ENCODE measurements at regions not wholly inside any gene's neighbourhood (a gene's known extent, or its start where the extent isn't known, plus 50 kb on each side); places are given as distances from the start of the nearest gene placed in this dataset.

DNA sequence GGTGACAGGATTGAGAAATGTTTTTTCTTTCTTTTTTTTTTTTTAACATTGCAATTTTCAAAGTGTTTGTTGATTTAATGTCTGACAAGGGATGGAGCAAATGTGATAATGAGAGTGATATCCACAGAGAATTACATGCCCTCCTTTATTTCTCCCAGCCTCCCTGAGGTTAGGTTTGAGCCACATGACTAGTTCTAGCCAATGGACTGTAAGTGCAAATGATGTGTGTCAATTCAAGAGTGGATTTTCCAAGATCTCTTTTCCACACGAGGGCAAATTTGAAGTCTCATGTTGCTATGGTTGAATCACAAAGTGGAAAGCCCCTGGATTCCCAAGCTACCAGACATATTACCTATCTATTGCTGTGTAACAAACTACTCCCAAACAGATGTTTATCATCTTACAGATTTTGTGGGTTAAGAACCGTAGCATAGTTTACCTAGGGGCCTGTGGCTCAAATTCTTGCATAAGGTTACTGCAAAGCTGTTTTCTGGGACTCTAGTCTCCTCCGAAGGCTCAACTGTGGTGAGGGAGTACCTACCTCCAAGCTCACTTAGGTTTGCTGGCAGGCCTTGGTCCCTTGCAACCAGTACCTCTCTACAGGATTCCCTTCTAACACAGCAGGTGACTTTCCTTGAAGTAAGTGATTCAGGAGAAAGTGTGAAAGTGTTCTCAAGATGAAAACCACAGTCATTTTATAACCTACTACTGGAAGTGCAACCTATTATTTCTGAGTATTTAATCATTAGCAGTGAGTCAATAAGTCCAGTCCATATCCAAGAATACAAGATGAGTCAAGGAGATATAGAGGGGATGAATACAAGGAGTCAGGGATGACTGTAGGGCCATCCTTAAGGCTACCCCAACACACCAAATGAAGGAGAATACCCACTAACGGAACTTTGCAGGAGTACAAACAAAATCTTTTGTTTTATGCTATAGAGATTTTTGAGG, 533.6 kb downstream of the PTPRC start:
- peak; percentile 62 for ATAC-seq
- no peak overlapping the region for H3K4me3 Mint-ChIP-seq
- H3K36me3 Mint-ChIP-seq (ENCODE audit: low read depth) = no peaks in the 10 kb centered on the region
- DNase-seq = no peak
- no peaks in the 10 kb centered on the region for H3K27me3 Mint-ChIP-seq
- H3K27ac Mint-ChIP-seq = peak overlapping the region; percentile 62
- no peaks in the 10 kb centered on the region for H3K9me3 Mint-ChIP-seq
- peaks cover 50% of the 10 kb centered on the region for H3K4me1 Mint-ChIP-seq

DNA sequence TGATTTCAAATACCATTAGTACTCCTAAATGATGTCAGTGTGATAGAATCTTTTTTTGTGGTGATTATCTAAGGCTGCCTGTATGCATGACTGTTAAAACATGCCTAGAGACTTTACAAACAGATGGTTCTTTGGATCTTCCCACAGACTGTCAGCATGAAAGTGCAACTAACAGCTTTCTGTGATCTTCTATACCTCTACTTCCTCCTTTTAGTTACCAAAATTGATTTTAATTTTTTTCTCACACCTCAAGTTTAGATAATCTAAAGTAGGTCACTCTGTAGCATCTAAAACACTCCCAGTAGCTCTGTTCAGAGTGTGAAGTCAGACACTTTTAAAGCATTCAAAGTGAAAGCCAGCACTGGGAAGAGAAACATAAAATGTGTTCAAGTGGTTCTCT, 534.5 kb downstream of the PTPRC start:
- Mint-ChIP-seq H3K27me3 (no peaks in the 10 kb centered on the region), H3K4me1 (peaks cover 49% of the 10 kb centered on the region), H3K9me3 (no peaks in the 10 kb centered on the region), H3K4me3 (no peak overlapping the region), H3K36me3 (ENCODE audit: low read depth) (no peaks in the 10 kb centered on the region), H3K27ac (peak overlapping the region; percentile 62)
- ATAC-seq (peak; percentile 86), DNase-seq (no peak)

DNA sequence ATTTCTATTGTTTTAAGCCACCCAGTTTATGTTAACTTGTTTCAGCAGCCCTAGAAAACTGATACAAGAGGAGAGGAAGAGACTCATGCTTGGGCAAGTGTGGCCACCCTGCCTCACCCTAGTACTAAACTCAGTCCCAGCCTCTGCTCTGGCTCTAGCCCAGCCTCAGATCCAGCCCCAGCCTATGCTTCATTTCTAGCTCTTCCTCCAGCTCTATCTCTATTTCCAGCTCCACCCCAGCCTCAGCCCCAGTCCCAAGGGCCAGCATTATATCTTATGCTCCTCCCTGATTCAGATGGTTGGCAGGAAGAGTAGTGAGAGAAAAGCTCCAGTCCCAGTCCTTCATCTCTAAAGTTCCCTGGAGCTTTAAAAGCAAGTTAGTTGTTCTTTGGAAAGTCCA, 535.5 kb downstream of the PTPRC start:
- no peak overlapping the region for H3K4me3 Mint-ChIP-seq
- H3K27me3 Mint-ChIP-seq = no peaks in the 10 kb centered on the region
- DNase-seq (no peak), ATAC-seq (no peak)
- H3K27ac Mint-ChIP-seq = peak overlapping the region; percentile 20
- H3K4me1 Mint-ChIP-seq = peaks cover 42% of the 10 kb centered on the region
- no peaks in the 10 kb centered on the region for H3K36me3 Mint-ChIP-seq (ENCODE audit: low read depth)
- H3K9me3 Mint-ChIP-seq = no peaks in the 10 kb centered on the region

DNA sequence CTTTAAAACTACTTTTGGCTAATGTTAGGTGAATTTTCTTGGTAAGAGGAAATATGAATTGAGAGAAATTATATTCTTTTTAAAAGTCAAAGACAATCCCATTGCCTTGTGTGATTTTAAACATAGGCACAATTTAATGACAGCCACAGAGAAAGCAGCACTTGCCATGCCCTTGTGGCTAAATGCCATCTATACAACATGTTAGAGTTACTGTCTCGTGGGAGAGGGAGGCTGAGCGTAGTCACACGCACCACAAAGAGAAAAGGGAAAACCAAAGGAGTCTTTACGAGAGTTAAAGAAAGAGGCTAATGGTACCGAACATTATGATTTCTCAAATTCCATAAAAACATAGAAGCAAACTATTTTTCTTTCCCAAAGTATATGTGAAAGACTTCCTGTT, 537.9 kb downstream of the PTPRC start:
- Mint-ChIP-seq H3K9me3 (no peaks in the 10 kb centered on the region), H3K4me1 (peaks cover 30% of the 10 kb centered on the region), H3K27me3 (peaks cover 1% of the 10 kb centered on the region), H3K27ac (no peak overlapping the region), H3K4me3 (no peak overlapping the region), H3K36me3 (ENCODE audit: low read depth) (no peaks in the 10 kb centered on the region)
- DNase-seq (no peak), ATAC-seq (no peak)

DNA sequence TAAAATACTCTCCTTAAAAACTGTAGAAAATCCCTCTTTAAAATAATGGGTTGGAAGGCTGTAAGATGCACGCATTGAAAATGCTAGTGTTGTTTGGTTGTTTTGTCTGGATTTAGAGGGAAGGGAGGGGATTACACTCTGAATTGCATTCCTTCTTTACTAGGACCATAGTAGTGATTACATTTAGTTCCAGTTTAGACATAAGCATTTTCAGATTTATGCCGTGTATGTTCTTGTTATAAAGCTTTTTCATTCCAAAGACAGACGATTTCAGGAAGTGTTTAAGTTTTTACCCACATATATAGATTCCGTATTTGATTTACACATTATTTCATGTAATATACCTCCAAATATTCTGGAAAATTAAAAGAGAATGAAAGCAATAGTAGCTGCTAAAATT, 538.4 kb downstream of the PTPRC start:
- Mint-ChIP-seq H3K9me3 (no peaks in the 10 kb centered on the region), H3K4me1 (peaks cover 30% of the 10 kb centered on the region), H3K27ac (no peak overlapping the region), H3K27me3 (peaks cover 1% of the 10 kb centered on the region), H3K36me3 (ENCODE audit: low read depth) (no peaks in the 10 kb centered on the region), H3K4me3 (no peak overlapping the region)
- DNase-seq (no peak), ATAC-seq (no peak)

DNA sequence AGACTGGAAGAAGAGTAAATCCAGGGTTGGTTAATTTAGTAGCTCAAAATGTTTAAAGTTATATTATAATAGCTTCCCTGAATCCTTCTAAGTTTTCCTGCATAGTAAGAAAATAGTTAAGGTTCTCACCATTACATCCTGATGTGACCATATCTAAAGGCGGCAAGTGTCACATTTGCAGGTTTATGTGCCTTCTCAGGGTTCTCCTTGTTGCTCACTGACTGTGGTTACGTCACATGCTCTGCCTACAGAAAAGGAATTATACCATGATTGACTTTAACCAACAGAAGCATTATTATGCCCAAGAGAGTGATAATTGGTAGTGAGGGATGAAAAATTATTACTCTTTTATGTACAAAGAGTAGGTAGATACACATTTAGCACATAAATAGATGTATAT, 539.8 kb downstream of the PTPRC start:
- Mint-ChIP-seq H3K36me3 (ENCODE audit: low read depth) (no peaks in the 10 kb centered on the region), H3K27me3 (peaks cover 1% of the 10 kb centered on the region), H3K27ac (no peak overlapping the region), H3K4me1 (peaks cover 17% of the 10 kb centered on the region), H3K9me3 (no peaks in the 10 kb centered on the region), H3K4me3 (no peak overlapping the region)
- DNase-seq = no peak
- ATAC-seq = no peak

DNA sequence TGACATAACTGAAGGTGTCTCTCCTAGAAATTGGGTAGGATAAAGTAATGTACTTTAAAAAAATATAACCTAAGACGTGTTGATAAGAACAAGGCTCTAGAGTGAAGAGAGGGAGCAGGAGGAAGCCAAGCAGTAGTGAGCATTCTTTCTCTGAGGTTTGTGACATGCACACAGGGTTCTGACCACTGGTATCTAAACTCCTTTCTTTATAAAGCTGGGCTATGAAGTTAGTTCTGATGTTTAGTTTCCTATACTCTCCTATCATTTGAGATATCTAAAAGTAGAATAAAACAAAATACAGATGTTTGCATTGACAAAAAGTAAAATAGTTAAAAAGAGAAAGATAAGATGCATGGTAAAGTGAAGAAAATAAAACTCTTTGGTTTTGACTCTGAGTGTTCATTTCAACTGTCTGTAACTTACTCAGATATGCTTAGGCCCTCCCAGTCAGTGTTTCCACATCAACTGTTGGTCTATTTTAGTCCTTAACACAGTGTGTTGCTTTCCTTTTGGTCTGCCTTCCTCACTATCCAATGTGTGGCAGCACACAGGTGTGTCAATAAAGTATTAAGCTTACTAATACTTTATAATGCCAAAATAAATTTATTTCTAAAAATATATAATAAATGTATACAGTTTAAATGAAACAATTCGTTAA, 543.5 kb downstream of the PTPRC start:
- Mint-ChIP-seq H3K4me1 (peaks cover 9% of the 10 kb centered on the region), H3K27ac (peak overlapping the region; percentile 52), H3K27me3 (peaks cover 1% of the 10 kb centered on the region), H3K4me3 (no peak overlapping the region), H3K36me3 (ENCODE audit: low read depth) (no peaks in the 10 kb centered on the region), H3K9me3 (no peaks in the 10 kb centered on the region)
- DNase-seq (no peak), ATAC-seq (peak; percentile 65)

DNA sequence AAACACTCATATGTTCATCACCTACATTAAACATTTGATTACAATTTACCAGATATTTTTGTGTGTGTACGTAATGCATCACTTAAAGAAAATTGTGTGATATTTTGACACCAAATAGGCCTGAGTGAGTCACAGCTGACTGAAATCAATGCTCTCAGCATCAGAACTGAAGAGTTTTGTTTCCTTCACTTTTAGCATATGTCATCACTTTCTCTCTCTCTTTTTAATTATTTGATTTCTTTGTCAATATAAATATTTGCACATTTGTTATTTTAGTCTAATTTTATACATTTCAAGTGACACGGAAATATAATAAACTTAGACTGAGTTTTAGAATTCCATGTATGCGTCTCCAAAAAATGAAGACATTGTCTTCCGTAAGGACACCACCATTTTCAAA, 545.3 kb downstream of the PTPRC start:
- peaks cover 9% of the 10 kb centered on the region for H3K4me1 Mint-ChIP-seq
- peaks cover 1% of the 10 kb centered on the region for H3K27me3 Mint-ChIP-seq
- ATAC-seq = no peak
- no peak for DNase-seq
- H3K27ac Mint-ChIP-seq = no peak overlapping the region
- H3K4me3 Mint-ChIP-seq = no peak overlapping the region
- H3K9me3 Mint-ChIP-seq = no peaks in the 10 kb centered on the region
- no peaks in the 10 kb centered on the region for H3K36me3 Mint-ChIP-seq (ENCODE audit: low read depth)

DNA sequence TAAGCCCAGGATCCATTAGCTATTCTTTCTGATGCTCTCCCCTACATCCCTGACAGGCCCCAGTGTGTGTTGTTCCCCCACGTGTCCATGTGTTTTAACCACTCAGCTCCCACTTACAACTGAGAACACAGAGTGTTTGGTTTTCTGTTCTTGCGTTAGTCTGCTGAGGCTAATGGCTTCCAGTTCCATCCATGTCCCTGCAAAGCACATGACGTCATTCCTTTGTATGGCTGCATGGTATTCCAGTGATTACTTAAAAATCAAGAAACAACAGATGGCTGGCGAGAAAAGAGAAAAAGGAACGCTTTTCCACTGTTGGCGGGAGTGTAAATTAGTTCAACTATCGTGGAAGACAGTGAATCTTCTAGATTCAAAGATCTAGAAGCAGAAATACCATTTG, 556.0 kb downstream of the PTPRC start:
- DNase-seq (no peak), ATAC-seq (no peak)

DNA sequence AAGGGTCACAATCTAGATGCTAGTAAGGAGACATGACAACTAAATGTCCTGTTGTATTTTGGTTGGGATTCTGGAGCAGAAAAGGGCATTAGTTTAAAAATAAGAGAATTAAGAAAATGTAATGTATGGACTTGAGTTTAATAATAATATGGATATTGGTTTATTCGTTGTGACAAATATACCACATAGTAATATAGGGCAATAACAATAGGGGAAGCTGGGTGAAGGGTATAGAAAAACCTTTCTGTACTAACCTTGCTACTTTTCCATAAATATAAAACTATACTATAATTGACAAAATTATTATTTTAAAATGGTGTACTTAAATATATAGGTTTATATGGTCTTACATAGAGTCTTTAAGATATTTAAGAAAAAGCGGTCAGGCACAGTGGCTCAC, 558.9 kb downstream of the PTPRC start:
- DNase-seq (no peak), ATAC-seq (no peak)
- Mint-ChIP-seq H3K4me3 (no peak overlapping the region), H3K9me3 (no peaks in the 10 kb centered on the region), H3K36me3 (ENCODE audit: low read depth) (no peaks in the 10 kb centered on the region), H3K27me3 (no peaks in the 10 kb centered on the region), H3K27ac (no peak overlapping the region), H3K4me1 (no peaks in the 10 kb centered on the region)

More for the DNA sequence above, 556.0 kb downstream of the PTPRC start:
- Mint-ChIP-seq H3K27me3 (no peaks in the 10 kb centered on the region), H3K9me3 (no peaks in the 10 kb centered on the region), H3K4me3 (no peak overlapping the region), H3K4me1 (no peaks in the 10 kb centered on the region), H3K36me3 (ENCODE audit: low read depth) (no peaks in the 10 kb centered on the region), H3K27ac (no peak overlapping the region)

DNA sequence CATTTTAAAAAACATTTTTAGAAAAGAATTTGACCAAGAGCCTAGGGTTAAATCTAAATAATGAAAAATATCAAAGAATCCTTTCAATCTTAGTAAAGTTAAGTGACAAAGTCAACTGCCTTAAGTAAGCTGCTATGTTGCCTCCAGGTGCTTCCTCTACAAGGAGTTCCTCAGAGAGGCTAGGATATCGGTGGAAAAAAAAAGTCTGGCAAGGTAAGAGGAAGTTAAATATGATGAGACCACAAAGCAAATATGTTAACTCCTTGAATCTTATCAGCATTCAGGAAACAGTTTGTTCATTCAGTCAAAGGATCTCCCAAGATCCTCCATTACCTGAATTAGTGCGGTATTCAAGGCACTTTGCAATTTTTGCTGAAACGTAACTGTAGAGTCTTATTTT, 563.5 kb downstream of the PTPRC start:
- Mint-ChIP-seq H3K4me3 (no peak overlapping the region), H3K36me3 (ENCODE audit: low read depth) (no peaks in the 10 kb centered on the region), H3K9me3 (no peaks in the 10 kb centered on the region), H3K4me1 (no peaks in the 10 kb centered on the region), H3K27ac (no peak overlapping the region), H3K27me3 (no peaks in the 10 kb centered on the region)
- DNase-seq = no peak
- ATAC-seq = no peak

DNA sequence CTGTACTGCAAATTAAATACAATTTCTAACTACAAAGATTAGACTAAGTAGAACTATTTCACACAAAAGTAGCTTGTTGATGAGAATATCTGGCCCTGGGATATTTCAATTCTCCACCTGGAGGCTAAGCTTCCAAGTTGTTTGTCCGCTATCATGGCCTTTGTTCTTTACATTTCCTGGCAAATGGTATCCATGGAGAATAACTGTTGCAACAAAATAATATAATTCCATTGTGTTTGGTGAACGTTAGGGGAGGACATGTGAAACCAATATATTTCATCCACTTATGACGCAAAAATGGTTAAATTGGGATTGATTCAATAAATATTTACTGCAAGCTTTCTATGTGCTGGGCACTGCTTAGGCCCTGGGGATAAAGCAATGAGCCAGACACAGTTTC, 565.4 kb downstream of the PTPRC start:
- Mint-ChIP-seq H3K27ac (no peak overlapping the region), H3K4me3 (no peak overlapping the region), H3K27me3 (no peaks in the 10 kb centered on the region), H3K9me3 (no peaks in the 10 kb centered on the region), H3K4me1 (no peaks in the 10 kb centered on the region), H3K36me3 (ENCODE audit: low read depth) (no peaks in the 10 kb centered on the region)
- DNase-seq (no peak), ATAC-seq (no peak)

DNA sequence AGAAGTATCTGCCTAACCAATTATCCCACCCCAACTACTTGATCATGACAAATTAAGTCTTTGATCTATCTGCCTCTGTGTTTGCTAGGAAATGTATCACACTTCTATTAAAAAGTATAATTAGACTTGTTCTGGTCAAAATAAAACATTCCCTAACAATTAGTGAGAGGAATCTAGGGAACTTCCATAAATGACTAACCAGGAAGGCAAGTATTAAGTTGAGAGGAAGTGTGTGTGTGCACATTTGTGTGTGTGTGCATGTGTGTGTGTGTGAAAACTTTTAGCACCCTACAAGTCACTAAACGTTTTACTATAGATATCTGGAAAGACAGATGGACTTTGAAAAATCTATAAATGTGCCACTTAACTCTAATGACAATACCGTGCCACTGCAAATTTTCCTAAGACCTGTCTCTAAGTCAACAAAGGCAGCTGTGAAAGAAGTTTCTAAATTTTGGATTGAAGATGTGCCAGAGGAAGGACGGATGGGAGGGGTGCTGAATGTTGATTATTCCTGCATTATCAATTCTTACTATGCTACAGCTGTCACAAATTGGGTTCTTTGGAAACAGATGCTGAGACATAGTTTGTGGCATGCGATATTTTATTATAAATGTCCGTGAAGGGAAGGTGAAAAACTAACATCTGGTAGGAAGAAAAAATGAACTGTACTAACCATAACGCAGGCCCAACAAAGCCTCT, 567.1 kb downstream of the PTPRC start:
- H3K4me3 Mint-ChIP-seq = no peak overlapping the region
- ATAC-seq = no peak
- no peak for DNase-seq
- H3K36me3 Mint-ChIP-seq (ENCODE audit: low read depth) = no peaks in the 10 kb centered on the region
- no peaks in the 10 kb centered on the region for H3K27me3 Mint-ChIP-seq
- no peak overlapping the region for H3K27ac Mint-ChIP-seq
- no peaks in the 10 kb centered on the region for H3K9me3 Mint-ChIP-seq
- H3K4me1 Mint-ChIP-seq = no peaks in the 10 kb centered on the region

DNA sequence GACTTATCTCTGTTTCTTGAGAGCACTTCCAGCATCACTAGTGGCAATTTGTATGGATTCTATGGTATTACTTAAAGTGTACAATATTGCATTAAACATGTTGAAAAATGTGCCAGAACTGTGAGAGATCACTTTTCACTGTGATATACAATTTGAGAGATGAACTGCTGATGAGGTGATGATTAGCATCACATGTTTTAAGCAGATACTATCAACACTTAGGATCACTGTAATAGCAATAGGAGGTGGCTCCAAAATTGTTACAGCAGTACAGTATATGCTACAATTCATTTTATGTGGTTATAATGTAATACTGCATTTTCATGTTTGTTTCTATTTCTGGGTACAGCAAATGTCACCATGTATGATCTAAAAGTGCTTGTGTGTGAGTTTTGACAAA, 570.0 kb downstream of the PTPRC start:
- no peak for ATAC-seq

DNA sequence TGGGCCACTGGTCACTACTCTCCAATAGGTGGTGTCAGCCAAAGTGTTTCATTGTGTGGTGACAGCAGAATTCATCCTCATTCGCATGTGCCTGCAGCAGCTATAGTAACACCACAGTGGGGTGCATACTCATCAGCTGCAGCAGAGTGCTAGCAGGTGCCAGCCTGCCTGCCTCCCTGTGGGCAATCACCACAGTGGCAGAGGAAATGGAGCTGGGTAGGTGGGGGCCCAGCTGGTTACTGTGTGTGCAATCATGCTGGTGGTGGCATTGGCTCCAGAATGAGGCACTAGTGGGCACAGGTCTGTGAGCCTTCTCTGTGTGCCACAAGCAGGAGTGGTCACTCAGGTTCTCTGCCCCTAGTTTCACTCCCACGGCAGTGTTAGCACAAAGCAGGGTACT, 579.2 kb downstream of the PTPRC start:
- no peaks in the 10 kb centered on the region for H3K36me3 Mint-ChIP-seq (ENCODE audit: low read depth)
- H3K4me1 Mint-ChIP-seq = peaks cover 2% of the 10 kb centered on the region
- H3K4me3 Mint-ChIP-seq = no peak overlapping the region
- ATAC-seq (no peak), DNase-seq (no peak)
- no peak overlapping the region for H3K27ac Mint-ChIP-seq
- peaks cover 2% of the 10 kb centered on the region for H3K27me3 Mint-ChIP-seq
- peaks cover 4% of the 10 kb centered on the region for H3K9me3 Mint-ChIP-seq

More for the DNA sequence above, 570.0 kb downstream of the PTPRC start:
- H3K27me3 Mint-ChIP-seq = no peaks in the 10 kb centered on the region
- no peaks in the 10 kb centered on the region for H3K9me3 Mint-ChIP-seq
- no peak overlapping the region for H3K4me3 Mint-ChIP-seq
- H3K27ac Mint-ChIP-seq = no peak overlapping the region
- no peaks in the 10 kb centered on the region for H3K36me3 Mint-ChIP-seq (ENCODE audit: low read depth)
- no peak for DNase-seq
- no peaks in the 10 kb centered on the region for H3K4me1 Mint-ChIP-seq
